GM23338 (cell line): ENCODE measurements at regions not wholly inside any gene's neighbourhood (a gene's known extent, or its start where the extent isn't known, plus 50 kb on each side); places are given as distances from the start of the nearest gene placed in this dataset.
"Not testable (repeated sequence)": the region's sequence is repeated elsewhere in the genome, so short reads cannot be mapped to it uniquely, and the experiment has no call there.

ENCODE experiments used
- ATAC-seq: fragments of 200-7000 bp; cut with Tn5 transposase; 3 replicates; pipeline ENCODE4 v1.9.1; 2020
- DNase-seq: peaks from one replicate; pipeline ENCODE4 v3.0.0-alpha.2; 2015; ENCODE audit warnings: low spot score
- H2AFZ ChIP-seq: fragments of 200-600 bp; sonication (generic); 2 replicates; pipeline ENCODE4 v1.8.0; 2016; ENCODE audit warnings: antibody characterized with exemption, mild to moderate bottlenecking, moderate library complexity
- H3F3A ChIP-seq: fragments of 200-600 bp; sonication (generic); replicated peaks from 2 replicates; pipeline ENCODE4 v1.8.0; 2017; ENCODE audit warnings: antibody characterized with exemption, mixed run types, low read depth
- H3K27ac ChIP-seq: fragments of 200-600 bp; sonication (generic); 2 replicates; pipeline ENCODE4 v1.6.1; 2016; ENCODE audit warnings: low read depth
- H3K27me3 ChIP-seq: fragments of 200-600 bp; sonication (generic); 2 replicates; pipeline ENCODE4 v1.8.0; 2016; ENCODE audit warnings: mild to moderate bottlenecking, mixed run types, moderate library complexity; ENCODE audit not compliant: insufficient read depth
- H3K36me3 ChIP-seq: fragments of 200-600 bp; sonication (generic); 2 replicates; pipeline ENCODE4 v1.8.0; 2016; ENCODE audit warnings: mild to moderate bottlenecking; ENCODE audit not compliant: insufficient read depth
- H3K4me1 ChIP-seq: fragments of 200-600 bp; sonication (generic); 2 replicates; pipeline ENCODE4 v1.8.0; 2016; ENCODE audit warnings: mild to moderate bottlenecking, moderate library complexity; ENCODE audit not compliant: insufficient read depth
- H3K4me2 ChIP-seq: fragments of 200-600 bp; sonication (generic); 2 replicates; pipeline ENCODE4 v1.7.1; 2017; ENCODE audit warnings: mixed run types
- H3K4me3 ChIP-seq: fragments of 200-600 bp; sonication (generic); 2 replicates; pipeline ENCODE4 v1.6.1; 2016; ENCODE audit warnings: mixed run types
- H3K79me2 ChIP-seq: fragments of 200-600 bp; sonication (generic); replicated peaks from 2 replicates; pipeline ENCODE4 v1.8.0; 2017; ENCODE audit warnings: mild to moderate bottlenecking; ENCODE audit not compliant: insufficient read depth
- H3K9me2 ChIP-seq: fragments of 200-600 bp; sonication (generic); 2 replicates; pipeline ENCODE4 v1.8.0; 2017; ENCODE audit not compliant: insufficient read depth
- H4K20me1 ChIP-seq: fragments of 200-600 bp; sonication (generic); replicated peaks from 2 replicates; pipeline ENCODE4 v1.8.0; 2017; ENCODE audit warnings: mild to moderate bottlenecking; ENCODE audit not compliant: insufficient read depth
- H3K27ac Mint-ChIP-seq: 2 replicates; pipeline ENCODE4 v1.8.0; 2020; ENCODE audit warnings: inconsistent platforms, mild to moderate bottlenecking, moderate library complexity, mixed read lengths
- H3K27me3 Mint-ChIP-seq: 3 replicates; pipeline ENCODE4 v1.8.0; 2022; ENCODE audit warnings: low read depth, mild to moderate bottlenecking, moderate library complexity, mixed read lengths, inconsistent platforms; ENCODE audit not compliant: insufficient read depth, poor library complexity
- H3K36me3 Mint-ChIP-seq: 3 replicates; pipeline ENCODE4 v1.8.0; 2021; ENCODE audit warnings: low read depth, mild to moderate bottlenecking, inconsistent platforms, moderate library complexity, mixed read lengths
- H3K4me1 Mint-ChIP-seq: 3 replicates; pipeline ENCODE4 v1.8.0; 2020; ENCODE audit warnings: mild to moderate bottlenecking, inconsistent platforms, mixed read lengths
- H3K4me3 Mint-ChIP-seq: 3 replicates; pipeline ENCODE4 v1.8.0; 2021; ENCODE audit warnings: moderate library complexity, mild to moderate bottlenecking, inconsistent platforms, mixed read lengths
- H3K9me3 Mint-ChIP-seq: 3 replicates; pipeline ENCODE4 v1.8.0; 2020; ENCODE audit warnings: moderate library complexity, mild to moderate bottlenecking, inconsistent platforms, mixed read lengths
- CREB1 ChIP-seq: fragments of 250-450 bp; sonication (Bioruptor Pico); IDR thresholded peaks from 2 replicates; pipeline ENCODE4 v1.5.0; 2020; ENCODE audit warnings: low read depth, mild to moderate bottlenecking, moderate library complexity
- ETS1 ChIP-seq: IDR thresholded peaks from 2 replicates; pipeline ENCODE4 v1.6.1; 2016; ENCODE audit warnings: antibody characterized with exemption
- EZH2 ChIP-seq: fragments of 200-600 bp; sonication (generic); IDR thresholded peaks from one replicate; pipeline ENCODE4 v1.8.0; 2017; ENCODE audit warnings: antibody characterized with exemption, mild to moderate bottlenecking, low read depth; ENCODE audit not compliant: unreplicated experiment
- NANOG ChIP-seq: IDR thresholded peaks from 2 replicates; pipeline ENCODE4 v1.6.1; 2016; ENCODE audit warnings: antibody characterized with exemption, borderline replicate concordance
- POLR2AphosphoS5 ChIP-seq: IDR thresholded peaks from 2 replicates; pipeline ENCODE4 v1.6.1; 2016; ENCODE audit warnings: antibody characterized with exemption, low read depth
- REST ChIP-seq: IDR thresholded peaks from one replicate; pipeline ENCODE4 v1.6.1; 2018; ENCODE audit warnings: antibody characterized with exemption; ENCODE audit not compliant: unreplicated experiment
- STAT1 ChIP-seq: IDR thresholded peaks from one replicate; pipeline ENCODE4 v1.6.1; 2016; ENCODE audit warnings: antibody characterized with exemption; ENCODE audit not compliant: unreplicated experiment
- ZNF114 ChIP-seq: fragments of 250-450 bp; sonication (Bioruptor Pico); IDR thresholded peaks from 2 replicates; pipeline ENCODE4 v1.5.0; 2020; ENCODE audit warnings: mild to moderate bottlenecking, moderate library complexity

GRCh38 chr1:234763367-234763766, 153.4 kb upstream of the IRF2BP2 start (continued):
- no peak for TF ChIP-seq ETS1
- no peak for TF ChIP-seq CREB1 (CRISPR knock-in tag)

- H3K36me3 ChIP-seq, H3F3A ChIP-seq, H3K4me3 ChIP-seq, H3K79me2 ChIP-seq, H3K4me3 Mint-ChIP-seq, H3K27ac Mint-ChIP-seq, H4K20me1 ChIP-seq, H3K9me3 Mint-ChIP-seq, DNase-seq, H3K4me1 ChIP-seq, H2AFZ ChIP-seq, H3K36me3 Mint-ChIP-seq, H3K4me2 ChIP-seq, ATAC-seq, H3K27ac ChIP-seq, H3K27me3 ChIP-seq: not testable (repeated sequence)
- Mint-ChIP-seq H3K27me3 (peaks cover 18% of the 10 kb centered on the region), H3K4me1 (peaks cover 11% of the 10 kb centered on the region)
- peaks cover 10% of the 10 kb centered on the region for H3K9me2 ChIP-seq
Observed at GRCh38 chr1:234762127-234762526, 152.1 kb upstream of the IRF2BP2 start.

GRCh38 chr1:234760303-234760723, 150.3 kb upstream of the IRF2BP2 start:
- Histone ChIP-seq H3K79me2 (no peaks in the 10 kb centered on the region), H4K20me1 (no peaks in the 10 kb centered on the region), H3K4me3 (no peak overlapping the region), H3K36me3 (no peaks in the 10 kb centered on the region), H3K4me1 (peaks cover 6% of the 10 kb centered on the region; the same call in 1 of the 2 replicates), H3F3A (no peaks in the 10 kb centered on the region), H3K27me3 (no peaks in the 10 kb centered on the region), H3K9me2 (peaks cover 10% of the 10 kb centered on the region), H2AFZ (no peak overlapping the region), H3K27ac (no peak overlapping the region), H3K4me2 (peak overlapping the region; percentile 27; the same call in 1 of the 2 replicates)
- no peak overlapping the region; the same call in 2 of the 3 replicates for H3K4me3 Mint-ChIP-seq
- ATAC-seq, result peak; percentile 81
- H3K27ac Mint-ChIP-seq, result peak overlapping the region; percentile 85
- H3K36me3 Mint-ChIP-seq, result no peaks in the 10 kb centered on the region
- no peak for TF ChIP-seq CREB1 (CRISPR knock-in tag)
- TF ChIP-seq ETS1, result peak; percentile 42
- peaks cover 18% of the 10 kb centered on the region for H3K27me3 Mint-ChIP-seq
- H3K4me1 Mint-ChIP-seq, result peaks cover 11% of the 10 kb centered on the region
- H3K9me3 Mint-ChIP-seq, result peaks cover 4% of the 10 kb centered on the region; the same call in 1 of the 3 replicates
- peak; percentile 88 for DNase-seq

GRCh38 chr1:234759888-234760287, 149.9 kb upstream of the IRF2BP2 start:
- Mint-ChIP-seq H3K9me3 (peaks cover 4% of the 10 kb centered on the region; the same call in 1 of the 3 replicates), H3K36me3 (no peaks in the 10 kb centered on the region), H3K27ac (peak overlapping the region; percentile 85; the same call in 1 of the 2 replicates), H3K4me1 (peaks cover 11% of the 10 kb centered on the region), H3K4me3 (no peak overlapping the region), H3K27me3 (peaks cover 16% of the 10 kb centered on the region)
- ATAC-seq, result no peak
- H2AFZ ChIP-seq, result no peak overlapping the region
- peaks cover 6% of the 10 kb centered on the region; the same call in 1 of the 2 replicates for H3K4me1 ChIP-seq
- H3K9me2 ChIP-seq, result peaks cover 13% of the 10 kb centered on the region
- no peaks in the 10 kb centered on the region for H3K36me3 ChIP-seq
- H3K79me2 ChIP-seq, result no peaks in the 10 kb centered on the region
- no peak overlapping the region for H3K4me3 ChIP-seq
- no peaks in the 10 kb centered on the region for H4K20me1 ChIP-seq
- H3K4me2 ChIP-seq, result peak overlapping the region; percentile 27; the same call in 1 of the 2 replicates
- DNase-seq, result no peak
- no peaks in the 10 kb centered on the region for H3K27me3 ChIP-seq
- no peak overlapping the region for H3K27ac ChIP-seq
- H3F3A ChIP-seq, result no peaks in the 10 kb centered on the region
- TF ChIP-seq ZNF114 (CRISPR knock-in tag) (no peak), STAT1 (no peak), POLR2AphosphoS5 (no peak), ETS1 (no peak), NANOG (no peak), EZH2 (no peak), REST (no peak)
